Duodenal mucosa (tissue), 2 donors: ENCODE measurements at regions not wholly inside any gene's neighbourhood (a gene's known extent, or its start where the extent isn't known, plus 50 kb on each side); places are given as distances from the start of the nearest gene placed in this dataset.

ENCODE experiments used
- H3K27ac ChIP-seq: one replicate; pipeline ENCODE4 v1.7.0; 2013; ENCODE audit warnings: low read depth, low read length
- H3K27me3 ChIP-seq, 2 donors: one replicate each; pipeline ENCODE4 v1.7.0; 2013; ENCODE audit warnings: low read length in 2 of 2, control low read depth in 1 of 2; ENCODE audit not compliant: insufficient read depth in 2 of 2, control insufficient read depth in 1 of 2
- H3K36me3 ChIP-seq, 2 donors: one replicate each; pipeline ENCODE4 v1.7.0; 2013; ENCODE audit warnings: low read length in 2 of 2, control low read depth in 1 of 2; ENCODE audit not compliant: insufficient read depth in 2 of 2, control insufficient read depth in 1 of 2
- H3K4me1 ChIP-seq, 2 donors: one replicate each; pipeline ENCODE4 v1.7.0; 2013; ENCODE audit warnings: low read length in 2 of 2, control low read depth in 1 of 2; ENCODE audit not compliant: insufficient read depth in 2 of 2, control insufficient read depth in 1 of 2
- H3K4me3 ChIP-seq, 2 donors: one replicate each; pipeline ENCODE4 v1.7.0; 2013; ENCODE audit warnings: low read length in 2 of 2, low read depth in 1 of 2
- H3K9ac ChIP-seq, 2 donors: one replicate each; pipeline ENCODE4 v1.7.0; 2013; ENCODE audit warnings: low read length in 2 of 2, low read depth in 1 of 2
- H3K9me3 ChIP-seq, 2 donors: one replicate each; pipeline ENCODE4 v1.7.0; 2013; ENCODE audit warnings: low read length in 2 of 2, control low read depth in 1 of 2; ENCODE audit not compliant: control insufficient read depth in 1 of 2

DNA sequence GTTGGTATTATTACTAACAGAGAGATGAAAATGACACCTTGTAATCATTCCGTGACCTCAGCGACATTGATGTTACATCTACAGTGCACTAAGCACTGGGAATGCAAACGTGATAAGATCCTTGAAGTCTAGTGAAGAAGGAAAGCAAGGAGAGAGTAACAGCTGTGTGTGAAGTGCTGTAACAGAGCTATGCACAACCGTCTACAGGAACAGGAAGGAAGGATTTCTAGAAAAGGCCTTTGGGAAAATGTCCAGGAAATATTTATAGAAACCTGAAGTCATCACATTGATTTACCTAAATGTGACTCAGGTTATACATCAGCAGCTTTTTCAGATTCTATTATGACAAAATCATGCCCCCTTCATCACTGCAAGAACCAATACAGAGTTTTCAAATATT is 304.2 kb upstream of the AMIGO2 start:
- Histone ChIP-seq H3K27ac (no peak overlapping the region), H3K9me3 (no peaks in the 10 kb centered on the region)

DNA sequence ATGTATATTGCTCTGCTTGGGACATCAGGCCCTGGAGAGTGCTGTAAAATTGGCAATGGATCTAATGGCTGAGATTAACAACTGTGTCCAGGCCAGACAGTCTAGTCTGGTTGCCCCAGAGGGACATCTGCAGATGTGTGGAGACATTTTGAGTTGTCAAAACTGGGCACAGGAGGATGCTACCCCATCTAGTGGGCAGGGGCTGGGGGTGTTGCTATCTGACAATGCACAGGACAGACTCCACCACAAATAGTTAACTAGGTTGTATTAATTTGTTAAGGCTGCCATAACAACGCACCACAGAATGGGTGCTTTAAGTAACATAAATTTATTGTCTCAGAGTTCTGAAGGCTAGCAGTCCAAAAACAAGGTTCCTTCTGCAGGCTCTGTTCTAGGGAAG is 302.5 kb upstream of the AMIGO2 start:
- no peak overlapping the region for H3K4me3 ChIP-seq
- no peak overlapping the region for H3K9ac ChIP-seq
- no peaks in the 10 kb centered on the region for H3K9me3 ChIP-seq
- H3K27ac ChIP-seq: no peak overlapping the region
- H3K27me3 ChIP-seq: no peaks in the 10 kb centered on the region
- H3K36me3 ChIP-seq: no peaks in the 10 kb centered on the region
- H3K4me1 ChIP-seq: no peaks in the 10 kb centered on the region

More for the DNA sequence above, 304.2 kb upstream of the AMIGO2 start:
- H3K27me3 ChIP-seq: no peaks in the 10 kb centered on the region
- H3K9ac ChIP-seq: no peak overlapping the region
- no peaks in the 10 kb centered on the region for H3K4me1 ChIP-seq
- no peak overlapping the region for H3K4me3 ChIP-seq
- H3K36me3 ChIP-seq: no peaks in the 10 kb centered on the region

DNA sequence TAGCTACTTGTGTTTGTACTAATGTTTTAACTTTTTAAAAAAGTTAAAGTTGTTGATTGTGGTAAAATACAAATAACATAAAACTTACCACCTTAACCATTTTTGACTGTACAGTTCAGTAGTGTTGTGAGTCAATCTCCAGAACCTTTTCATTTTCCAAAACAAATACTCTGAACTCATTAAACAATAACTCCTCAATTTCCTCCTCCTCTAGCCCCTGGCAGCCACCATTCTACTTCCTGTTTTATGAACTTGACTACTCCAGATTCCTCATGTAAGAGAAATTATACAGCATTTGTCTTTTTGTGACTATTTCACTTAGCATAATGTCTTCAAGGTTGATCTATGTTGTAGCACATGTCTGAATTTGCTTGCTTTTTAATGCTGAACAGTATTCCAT is 299.1 kb upstream of the AMIGO2 start:
- no peaks in the 10 kb centered on the region for H3K27me3 ChIP-seq
- no peak overlapping the region for H3K4me3 ChIP-seq
- no peak overlapping the region for H3K27ac ChIP-seq
- no peaks in the 10 kb centered on the region for H3K36me3 ChIP-seq
- no peak overlapping the region for H3K9ac ChIP-seq
- H3K4me1 ChIP-seq: no peaks in the 10 kb centered on the region
- no peaks in the 10 kb centered on the region for H3K9me3 ChIP-seq

DNA sequence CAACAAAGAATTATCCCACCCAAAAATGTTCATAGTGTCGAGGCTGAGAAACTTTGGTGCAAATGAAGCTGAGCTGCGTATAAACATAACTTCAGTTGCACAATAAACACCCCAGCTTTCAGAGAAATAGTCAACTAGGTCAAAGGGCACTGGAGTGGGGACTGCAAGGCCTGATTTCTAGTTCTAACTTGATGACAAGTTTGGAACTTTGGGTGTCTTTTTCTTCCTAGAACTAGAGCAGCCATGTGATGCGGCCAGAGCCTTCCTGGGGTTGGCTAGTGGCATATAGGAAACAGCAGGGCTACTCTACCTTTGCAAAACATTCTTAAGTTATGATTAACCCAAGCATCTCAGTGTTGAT is 298.4 kb upstream of the AMIGO2 start:
- no peak overlapping the region for H3K4me3 ChIP-seq
- H3K27ac ChIP-seq: no peak overlapping the region
- no peaks in the 10 kb centered on the region for H3K27me3 ChIP-seq
- no peak overlapping the region for H3K9ac ChIP-seq
- H3K9me3 ChIP-seq: no peaks in the 10 kb centered on the region
- no peaks in the 10 kb centered on the region for H3K36me3 ChIP-seq
- no peaks in the 10 kb centered on the region for H3K4me1 ChIP-seq

DNA sequence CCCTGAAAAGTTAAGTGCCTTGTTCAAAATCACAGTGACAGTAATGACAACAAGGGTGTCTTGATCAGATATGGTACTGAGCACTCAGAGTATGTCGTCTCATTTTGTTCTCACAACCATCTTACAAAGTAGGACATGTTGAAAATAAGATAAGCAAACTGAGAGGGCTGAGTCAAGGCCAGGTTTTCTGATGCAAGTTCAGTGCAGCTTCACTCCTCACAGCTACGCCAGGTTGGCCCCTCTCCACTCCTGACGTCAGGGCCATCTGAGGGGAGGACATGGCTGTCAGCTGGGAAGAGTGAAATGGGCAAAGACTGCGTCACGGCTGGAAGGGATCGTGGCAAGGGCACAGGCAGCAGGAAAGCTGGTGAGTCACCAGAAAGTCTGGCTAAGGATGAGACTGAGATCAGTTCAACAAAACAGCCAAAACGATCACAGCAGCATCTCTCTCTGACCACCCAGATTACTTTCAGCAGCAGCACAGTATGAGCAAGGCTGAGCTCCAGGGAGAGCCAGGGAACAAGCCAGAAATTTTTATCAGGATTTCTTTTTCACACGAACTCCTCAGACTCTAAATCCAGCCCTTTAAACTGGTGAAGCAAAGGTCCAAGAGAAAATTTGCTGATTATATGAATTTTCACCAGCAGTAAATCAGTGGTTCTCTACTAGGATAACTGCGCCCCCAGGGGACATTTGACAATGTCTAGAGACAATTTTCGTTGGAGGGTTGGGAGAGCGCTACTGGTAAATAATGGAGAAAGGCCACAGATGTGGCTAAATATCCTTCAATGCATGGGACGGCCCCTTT is 297.9 kb upstream of the AMIGO2 start:
- H3K4me1 ChIP-seq: no peaks in the 10 kb centered on the region
- no peaks in the 10 kb centered on the region for H3K9me3 ChIP-seq
- H3K27ac ChIP-seq: no peak overlapping the region
- H3K9ac ChIP-seq: no peak overlapping the region
- H3K36me3 ChIP-seq: no peaks in the 10 kb centered on the region
- H3K4me3 ChIP-seq: peak overlapping the region in 1 of 2 donors; percentile 28
- H3K27me3 ChIP-seq: no peaks in the 10 kb centered on the region

DNA sequence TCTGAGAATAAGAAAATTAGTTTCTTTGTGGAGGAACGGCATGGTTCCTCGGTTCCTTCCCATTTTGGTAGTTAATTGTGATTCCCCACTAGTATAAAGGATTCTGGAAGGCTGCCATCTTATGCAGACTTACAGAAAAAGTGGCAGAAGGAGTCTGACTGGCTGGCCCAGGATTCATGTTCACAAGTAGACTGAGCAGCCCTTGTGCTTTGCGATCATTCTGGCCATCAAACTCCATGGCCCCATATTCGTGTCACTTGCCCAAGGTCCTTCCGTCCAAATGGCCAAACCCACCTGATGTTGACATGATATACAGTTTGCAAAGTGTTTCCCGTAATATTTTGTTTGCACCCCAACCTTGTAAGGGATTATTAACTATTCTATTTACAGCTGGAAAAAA is 297.2 kb upstream of the AMIGO2 start:
- Histone ChIP-seq H3K27me3 (no peaks in the 10 kb centered on the region), H3K9me3 (no peaks in the 10 kb centered on the region), H3K4me3 (no peak overlapping the region), H3K36me3 (no peaks in the 10 kb centered on the region), H3K27ac (no peak overlapping the region), H3K9ac (no peak overlapping the region), H3K4me1 (no peaks in the 10 kb centered on the region)

- Histone ChIP-seq H3K9ac (no peak overlapping the region), H3K9me3 (no peaks in the 10 kb centered on the region), H3K4me1 (no peaks in the 10 kb centered on the region), H3K4me3 (no peak overlapping the region), H3K27me3 (no peaks in the 10 kb centered on the region), H3K36me3 (no peaks in the 10 kb centered on the region), H3K27ac (no peak overlapping the region)
Observed at GRCh38 chr12:47373554-47374150, 293.9 kb upstream of the AMIGO2 start.

GRCh38 chr12:47370421-47370820 is 290.7 kb upstream of the AMIGO2 start:
- no peaks in the 10 kb centered on the region for H3K9me3 ChIP-seq
- no peak overlapping the region for H3K4me3 ChIP-seq
- no peaks in the 10 kb centered on the region for H3K36me3 ChIP-seq
- H3K27ac ChIP-seq: no peak overlapping the region
- H3K4me1 ChIP-seq: no peaks in the 10 kb centered on the region
- no peak overlapping the region for H3K9ac ChIP-seq
- H3K27me3 ChIP-seq: no peaks in the 10 kb centered on the region

- no peaks in the 10 kb centered on the region for H3K27me3 ChIP-seq
Observed at GRCh38 chr12:47369085-47369484, 289.3 kb upstream of the AMIGO2 start.

DNA sequence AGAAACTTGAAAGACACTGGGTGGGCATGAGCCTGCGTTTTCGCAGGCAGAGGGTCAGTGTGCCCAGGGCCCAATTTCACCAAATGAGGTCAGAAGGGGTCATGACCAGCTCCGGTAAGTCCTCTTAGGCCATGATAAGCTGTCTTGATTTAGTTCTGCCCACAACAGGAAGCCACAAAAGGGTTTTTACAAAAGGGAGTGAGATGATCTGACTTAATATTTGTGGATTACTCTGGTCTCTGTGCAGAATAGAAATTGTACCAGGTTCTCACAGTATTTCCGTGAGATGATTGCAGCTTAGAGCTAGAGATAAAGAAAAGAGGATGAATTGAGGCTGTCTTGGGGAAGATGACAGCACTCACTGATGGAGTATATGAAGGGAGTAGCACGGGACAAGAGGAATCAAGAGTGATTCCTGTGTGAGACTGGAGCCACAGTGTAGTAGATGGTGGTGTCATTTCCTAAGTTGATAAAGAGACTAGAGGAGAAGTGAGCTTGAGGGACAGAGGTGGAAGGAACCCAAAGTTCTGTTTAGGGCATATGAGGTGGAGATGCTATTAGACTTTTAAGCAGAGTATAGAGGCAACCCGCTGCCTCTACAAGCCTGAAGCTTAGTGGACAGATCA is 288.3 kb upstream of the AMIGO2 start:
- H3K27me3 ChIP-seq: no peaks in the 10 kb centered on the region
- H3K27ac ChIP-seq: no peak overlapping the region
- H3K4me1 ChIP-seq: no peaks in the 10 kb centered on the region
- no peak overlapping the region for H3K9ac ChIP-seq
- H3K36me3 ChIP-seq: no peaks in the 10 kb centered on the region
- H3K4me3 ChIP-seq: no peak overlapping the region
- no peaks in the 10 kb centered on the region for H3K9me3 ChIP-seq

More at GRCh38 chr12:47369085-47369484, 289.3 kb upstream of the AMIGO2 start:
- Histone ChIP-seq H3K36me3 (no peaks in the 10 kb centered on the region), H3K4me1 (no peaks in the 10 kb centered on the region), H3K27ac (no peak overlapping the region), H3K4me3 (no peak overlapping the region), H3K9me3 (no peaks in the 10 kb centered on the region), H3K9ac (no peak overlapping the region)
